ENCODE measurements at regions not wholly inside any gene's neighbourhood (a gene's known extent, or its start where the extent isn't known, plus 50 kb on each side); places are given as distances from the start of the nearest gene placed in this dataset.

- Histone ChIP-seq H3K4me3 (no peak overlapping the region), H3K36me3 (no peaks in the 10 kb centered on the region), H3K9ac (ENCODE audit: low read depth in 2 of 2, low read length in 2 of 2) (no peak overlapping the region), H3K27ac (no peak overlapping the region), H3K27me3 (no peaks in the 10 kb centered on the region), H3K4me1 (no peaks in the 10 kb centered on the region), H3K9me3 (no peaks in the 10 kb centered on the region)
- TF ChIP-seq CTCF (IDR thresholded peaks at IDR 0.05), result no peak
- no peak for DNase-seq
- intact Hi-C loops (cut with DNase I), result no loop called here
Measured at GRCh38 chr2:74777161-74777900, 56.6 kb upstream of the HK2 start.

- Histone ChIP-seq H3K4me3 (no peak overlapping the region), H3K9ac (ENCODE audit: low read depth in 2 of 2, low read length in 2 of 2) (no peak overlapping the region), H3K27me3 (no peaks in the 10 kb centered on the region), H3K27ac (no peak overlapping the region), H3K4me1 (no peaks in the 10 kb centered on the region), H3K9me3 (no peaks in the 10 kb centered on the region), H3K36me3 (no peaks in the 10 kb centered on the region)
- no peak for DNase-seq
- TF ChIP-seq CTCF (IDR thresholded peaks at IDR 0.05), result no peak
- intact Hi-C loops (cut with DNase I), result no loop called here
Measured at GRCh38 chr2:74778381-74779264, 55.3 kb upstream of the HK2 start.

GRCh38 chr2:74779265-74779558 lies 54.7 kb upstream of the HK2 start:
- intact Hi-C loops (cut with DNase I), result no loop called here
- no peaks in the 10 kb centered on the region for H3K4me1 ChIP-seq
- H3K36me3 ChIP-seq, result no peaks in the 10 kb centered on the region
- H3K9ac ChIP-seq (ENCODE audit: low read depth in 2 of 2, low read length in 2 of 2), result no peak overlapping the region
- TF ChIP-seq CTCF (IDR thresholded peaks at IDR 0.05), result no peak
- H3K4me3 ChIP-seq, result no peak overlapping the region
- no peaks in the 10 kb centered on the region for H3K9me3 ChIP-seq
- H3K27me3 ChIP-seq, result no peaks in the 10 kb centered on the region
- no peak for DNase-seq
- H3K27ac ChIP-seq, result no peak overlapping the region

DNA sequence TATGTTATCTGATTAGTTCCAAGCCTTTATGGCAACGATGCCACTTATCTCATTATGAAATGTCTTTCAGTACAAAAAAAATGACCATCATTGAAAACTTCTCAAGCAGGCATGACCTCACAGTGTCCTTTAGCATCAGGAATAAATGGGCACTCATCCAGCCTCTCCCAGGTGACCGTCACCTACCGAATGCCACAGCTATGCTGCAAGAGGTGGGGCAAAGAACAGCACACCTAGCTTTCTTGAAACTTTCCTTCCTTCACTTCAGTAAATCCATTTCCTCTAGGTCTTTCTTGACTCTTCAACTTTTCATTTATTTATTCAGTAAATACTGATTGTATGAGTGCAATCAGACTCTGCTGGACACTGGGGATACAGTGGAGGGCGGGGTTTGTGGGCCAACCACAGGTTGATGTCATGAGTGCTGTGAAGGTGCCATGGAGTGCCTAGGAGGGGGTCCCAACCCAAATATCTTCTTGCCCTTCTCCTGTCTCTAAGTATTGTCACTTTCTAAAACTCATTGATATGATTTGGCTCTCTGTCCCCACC lies 54.3 kb upstream of the HK2 start:
- Histone ChIP-seq H3K9me3 (no peaks in the 10 kb centered on the region), H3K4me1 (no peaks in the 10 kb centered on the region), H3K4me3 (no peak overlapping the region), H3K36me3 (no peaks in the 10 kb centered on the region), H3K27me3 (no peaks in the 10 kb centered on the region), H3K9ac (ENCODE audit: low read depth in 2 of 2, low read length in 2 of 2) (no peak overlapping the region), H3K27ac (no peak overlapping the region)
- intact Hi-C loops (cut with DNase I), result no loop called here
- no peak for TF ChIP-seq CTCF (IDR thresholded peaks at IDR 0.05)
- no peak for DNase-seq

All from colonic mucosa (tissue), 4 donors.